ES-I3 (cell line): ENCODE measurements at regions not wholly inside any gene's neighbourhood (a gene's known extent, or its start where the extent isn't known, plus 50 kb on each side); places are given as distances from the start of the nearest gene placed in this dataset.

ENCODE experiments used
- H3K36me3 ChIP-seq: 2 replicates; pipeline ENCODE4 v1.6.1; 2013; ENCODE audit warnings: mild to moderate bottlenecking, low read length, control low read depth, moderate library complexity; ENCODE audit not compliant: insufficient read depth
- H3K4me1 ChIP-seq: 2 replicates; pipeline ENCODE4 v1.6.1; 2013; ENCODE audit warnings: mild to moderate bottlenecking, control low read depth, low read length; ENCODE audit not compliant: insufficient read depth
- H3K9ac ChIP-seq: 2 replicates; pipeline ENCODE4 v1.6.1; 2013; ENCODE audit warnings: low read depth, mild to moderate bottlenecking, low read length, moderate library complexity
- H3K9me3 ChIP-seq: 2 replicates; pipeline ENCODE4 v1.6.1; 2013; ENCODE audit warnings: mild to moderate bottlenecking, low read length, moderate library complexity; ENCODE audit not compliant: control insufficient read depth, insufficient read depth

GRCh38 chr13:111502957-111503356 lies 182.5 kb downstream of the TEX29 start:
- H3K36me3 ChIP-seq = no peaks in the 10 kb centered on the region
- peaks cover 4% of the 10 kb centered on the region for H3K9me3 ChIP-seq
- H3K4me1 ChIP-seq = no peaks in the 10 kb centered on the region
- no peak overlapping the region for H3K9ac ChIP-seq

DNA sequence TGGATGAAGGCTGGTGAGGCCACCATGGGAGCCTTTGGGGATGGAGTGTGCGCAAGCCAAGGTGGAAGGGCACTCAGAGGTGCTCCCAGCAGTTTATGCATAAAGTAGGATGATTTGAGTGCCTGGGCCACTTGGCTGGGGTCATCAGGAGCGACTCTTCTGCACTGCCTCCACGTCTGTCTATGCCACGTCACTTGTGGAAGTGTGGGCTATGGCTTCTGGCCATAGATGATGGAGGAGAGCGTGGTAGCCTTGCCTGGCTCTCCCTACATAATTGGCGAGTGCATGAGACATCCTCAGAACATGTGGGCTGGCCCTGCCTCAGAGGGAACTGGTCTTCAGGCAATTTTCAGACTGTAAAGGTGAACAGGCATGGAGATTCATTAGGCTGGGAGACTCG lies 182.9 kb downstream of the TEX29 start:
- H3K9ac ChIP-seq = no peak overlapping the region
- no peaks in the 10 kb centered on the region for H3K36me3 ChIP-seq
- no peaks in the 10 kb centered on the region for H3K4me1 ChIP-seq
- peaks cover 4% of the 10 kb centered on the region for H3K9me3 ChIP-seq

DNA sequence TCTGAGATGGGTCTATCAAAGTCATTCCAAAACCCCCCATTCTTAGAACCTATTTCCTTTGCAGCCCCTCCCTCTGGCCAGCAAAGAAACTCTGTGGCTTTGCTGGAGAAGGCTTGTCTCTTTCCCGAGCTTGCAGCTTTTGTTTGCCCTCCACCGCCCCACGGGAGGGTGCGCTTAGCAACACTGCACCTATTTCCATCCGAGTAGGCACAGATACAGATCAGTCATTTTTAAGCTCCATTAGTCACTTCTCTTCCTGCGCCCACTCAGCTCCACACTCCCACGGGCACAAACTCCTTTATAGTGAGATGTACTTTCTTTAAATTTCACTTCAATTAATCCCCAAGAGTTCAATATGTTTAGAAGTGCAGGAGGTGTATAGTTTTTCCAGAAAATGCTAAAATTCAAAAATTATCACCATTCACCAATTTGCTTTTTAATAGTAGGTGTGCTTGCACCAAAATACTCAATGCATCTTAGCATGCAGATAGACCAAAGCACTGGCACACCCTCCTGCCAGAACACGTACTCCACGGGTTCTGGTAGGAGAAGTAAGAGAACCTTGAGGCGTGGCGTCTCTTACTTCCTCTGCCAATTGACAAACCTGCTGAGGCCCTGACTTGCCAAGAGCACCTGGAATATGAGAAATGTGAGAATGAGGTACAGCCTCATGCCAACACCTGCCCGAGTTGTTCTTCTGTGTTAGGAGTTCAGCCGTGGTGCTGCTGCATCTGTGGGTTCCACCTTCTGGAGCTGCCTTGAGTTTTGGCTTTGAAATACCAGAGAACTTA lies 183.7 kb downstream of the TEX29 start:
- Histone ChIP-seq H3K4me1 (no peaks in the 10 kb centered on the region), H3K9me3 (peaks cover 4% of the 10 kb centered on the region), H3K9ac (no peak overlapping the region), H3K36me3 (no peaks in the 10 kb centered on the region)

DNA sequence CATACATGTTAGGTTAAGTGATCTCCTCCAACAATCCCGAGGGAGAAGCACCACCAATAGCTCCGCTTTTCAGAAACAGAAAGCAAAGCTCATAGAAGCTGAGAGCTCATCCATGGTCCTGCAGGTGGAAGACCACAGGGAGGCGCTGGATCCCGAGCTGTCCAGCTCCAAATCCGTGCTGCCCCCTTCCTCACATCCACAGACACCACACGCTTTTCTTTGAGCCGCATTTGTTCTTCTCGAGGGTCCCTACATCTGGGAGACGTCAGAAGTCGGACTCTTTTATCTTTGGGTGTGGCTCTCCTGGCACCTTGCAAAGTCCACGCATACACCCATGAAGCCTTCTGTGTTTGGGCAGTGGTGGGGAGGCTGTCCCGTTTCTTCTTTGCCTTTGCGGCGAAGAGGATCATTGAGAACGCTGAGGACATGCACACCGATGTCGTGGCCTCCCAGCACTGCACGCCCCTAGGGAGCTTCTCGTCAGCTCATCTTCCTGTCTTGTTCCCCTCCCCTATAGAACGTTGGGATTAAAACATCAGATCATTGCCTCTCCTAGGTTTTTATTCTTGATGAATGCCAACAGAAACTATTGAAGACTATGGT lies 184.8 kb downstream of the TEX29 start:
- Histone ChIP-seq H3K4me1 (0 out of 2 replicates have a peak, but pooled peaks cover 3% of the 10 kb centered on the region), H3K9ac (no peak overlapping the region), H3K9me3 (peaks cover 4% of the 10 kb centered on the region), H3K36me3 (no peaks in the 10 kb centered on the region)

DNA sequence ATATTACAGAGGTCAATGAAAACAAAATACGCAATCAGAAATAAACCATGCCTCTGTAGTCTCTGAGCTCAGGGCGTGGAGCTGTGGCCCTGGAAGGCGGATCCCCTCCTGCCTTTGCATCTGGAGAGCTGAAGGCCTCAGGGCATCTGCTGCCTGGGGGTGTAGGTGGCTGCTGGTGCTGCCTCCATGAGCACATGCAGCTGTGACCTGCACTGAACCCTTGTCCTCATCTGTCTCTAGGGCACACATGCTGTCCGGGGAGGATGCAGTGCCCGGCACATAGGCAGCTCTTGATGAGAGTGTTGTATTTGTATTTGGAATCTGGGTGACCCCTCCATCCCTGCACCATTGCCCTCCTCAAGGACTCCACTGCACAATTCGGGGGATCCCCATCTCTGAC lies 185.7 kb downstream of the TEX29 start:
- H3K4me1 ChIP-seq = 0 out of 2 replicates have a peak, but pooled peaks cover 3% of the 10 kb centered on the region
- peaks cover 4% of the 10 kb centered on the region for H3K9me3 ChIP-seq
- H3K36me3 ChIP-seq = no peaks in the 10 kb centered on the region

DNA sequence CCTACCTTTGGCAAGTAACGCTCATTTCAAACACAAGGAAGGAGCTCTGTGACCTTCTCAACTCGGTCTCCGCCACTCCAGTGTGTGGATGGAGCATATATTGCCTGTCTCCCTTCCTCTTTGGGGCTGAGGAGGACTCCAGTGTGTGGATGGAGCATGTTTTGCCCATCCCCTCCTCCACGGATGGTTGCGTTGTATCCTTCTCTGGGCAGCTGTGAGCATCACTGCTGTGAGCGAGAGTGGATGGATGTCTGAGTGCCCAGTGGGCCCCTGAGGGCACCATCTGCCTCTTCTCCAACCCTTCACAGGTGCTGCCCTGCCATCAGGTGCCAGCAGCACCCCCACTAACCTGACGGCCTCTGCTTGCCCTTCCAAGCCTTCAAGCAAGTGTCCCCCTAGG lies 186.2 kb downstream of the TEX29 start:
- Histone ChIP-seq H3K4me1 (0 out of 2 replicates have a peak, but pooled peaks cover 3% of the 10 kb centered on the region), H3K9ac (no peak overlapping the region), H3K9me3 (peaks cover 4% of the 10 kb centered on the region), H3K36me3 (no peaks in the 10 kb centered on the region)

More for the DNA sequence above, 185.7 kb downstream of the TEX29 start:
- no peak overlapping the region for H3K9ac ChIP-seq

- Histone ChIP-seq H3K36me3 (no peaks in the 10 kb centered on the region), H3K9ac (no peak overlapping the region), H3K4me1 (0 out of 2 replicates have a peak, but pooled peaks cover 3% of the 10 kb centered on the region), H3K9me3 (no peaks in the 10 kb centered on the region)
Measured at GRCh38 chr13:111508164-111508870, 187.9 kb downstream of the TEX29 start.

GRCh38 chr13:111508902-111509509 lies 188.6 kb downstream of the TEX29 start:
- H3K9ac ChIP-seq = no peak overlapping the region
- H3K4me1 ChIP-seq = 0 out of 2 replicates have a peak, but pooled peaks cover 3% of the 10 kb centered on the region
- no peaks in the 10 kb centered on the region for H3K9me3 ChIP-seq
- no peaks in the 10 kb centered on the region for H3K36me3 ChIP-seq

DNA sequence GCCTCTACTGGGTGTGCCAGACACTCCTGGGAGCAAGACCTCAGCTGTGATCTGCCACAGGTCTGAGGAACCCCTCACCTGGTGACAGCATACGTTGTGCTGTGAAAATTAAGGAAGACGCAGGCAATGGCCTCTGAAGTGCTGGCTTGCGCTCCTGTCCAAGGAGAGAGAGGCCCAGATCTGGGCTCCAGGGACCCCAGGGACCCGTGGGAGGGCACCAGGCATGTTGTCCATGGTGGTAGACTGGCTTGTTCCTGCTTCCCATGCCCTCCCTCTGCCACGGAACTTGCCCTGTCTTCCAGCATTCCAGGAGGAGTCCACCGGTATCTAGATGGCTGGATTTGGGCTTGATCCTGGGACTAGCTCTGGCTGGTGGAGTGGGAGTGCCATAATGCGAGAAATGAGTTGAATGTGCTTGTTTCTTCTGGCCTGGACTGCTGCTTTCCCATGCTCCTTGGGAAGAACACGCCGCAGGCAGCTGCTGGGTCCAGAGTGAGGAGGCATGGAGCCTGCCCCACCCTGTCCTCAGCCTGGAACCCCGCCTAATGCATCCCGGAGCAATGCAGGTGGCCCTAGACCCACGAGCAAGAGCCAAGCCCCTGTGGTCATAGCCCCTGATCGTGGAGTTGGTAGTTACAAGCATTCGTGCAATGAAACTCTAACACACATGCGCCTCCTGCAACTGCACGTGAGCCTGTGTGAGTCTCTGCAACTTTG lies 190.2 kb downstream of the TEX29 start:
- Histone ChIP-seq H3K4me1 (0 out of 2 replicates have a peak, but pooled peaks cover 3% of the 10 kb centered on the region), H3K9me3 (no peaks in the 10 kb centered on the region), H3K9ac (no peak overlapping the region), H3K36me3 (no peaks in the 10 kb centered on the region)

DNA sequence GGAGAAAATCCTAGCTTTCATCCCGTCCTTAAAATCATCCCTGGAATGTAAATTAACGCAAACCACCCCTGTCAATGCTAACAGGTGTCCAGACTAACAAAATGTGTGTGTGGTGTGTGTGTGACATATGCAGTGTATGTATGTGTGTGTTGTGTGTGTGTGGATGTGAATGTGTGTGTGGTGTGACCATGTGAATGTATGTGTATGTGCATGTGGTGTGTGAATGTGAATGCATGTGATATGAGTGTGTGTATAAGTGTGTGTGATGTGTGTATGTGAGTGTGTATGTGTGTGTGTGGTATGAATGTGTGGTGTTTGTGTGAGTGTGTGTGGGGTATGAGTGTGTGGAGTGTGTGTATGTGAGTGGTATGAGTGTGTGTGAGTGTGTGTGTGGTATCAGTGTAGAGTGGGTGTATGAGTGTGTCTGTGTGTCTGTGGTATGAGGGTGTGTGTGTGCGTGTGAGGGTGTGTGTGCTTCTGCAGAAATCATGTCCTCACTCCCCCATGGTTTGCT lies 190.8 kb downstream of the TEX29 start:
- Histone ChIP-seq H3K36me3 (no peaks in the 10 kb centered on the region), H3K9me3 (no peaks in the 10 kb centered on the region), H3K9ac (no peak overlapping the region), H3K4me1 (0 out of 2 replicates have a peak, but pooled peaks cover 3% of the 10 kb centered on the region)

DNA sequence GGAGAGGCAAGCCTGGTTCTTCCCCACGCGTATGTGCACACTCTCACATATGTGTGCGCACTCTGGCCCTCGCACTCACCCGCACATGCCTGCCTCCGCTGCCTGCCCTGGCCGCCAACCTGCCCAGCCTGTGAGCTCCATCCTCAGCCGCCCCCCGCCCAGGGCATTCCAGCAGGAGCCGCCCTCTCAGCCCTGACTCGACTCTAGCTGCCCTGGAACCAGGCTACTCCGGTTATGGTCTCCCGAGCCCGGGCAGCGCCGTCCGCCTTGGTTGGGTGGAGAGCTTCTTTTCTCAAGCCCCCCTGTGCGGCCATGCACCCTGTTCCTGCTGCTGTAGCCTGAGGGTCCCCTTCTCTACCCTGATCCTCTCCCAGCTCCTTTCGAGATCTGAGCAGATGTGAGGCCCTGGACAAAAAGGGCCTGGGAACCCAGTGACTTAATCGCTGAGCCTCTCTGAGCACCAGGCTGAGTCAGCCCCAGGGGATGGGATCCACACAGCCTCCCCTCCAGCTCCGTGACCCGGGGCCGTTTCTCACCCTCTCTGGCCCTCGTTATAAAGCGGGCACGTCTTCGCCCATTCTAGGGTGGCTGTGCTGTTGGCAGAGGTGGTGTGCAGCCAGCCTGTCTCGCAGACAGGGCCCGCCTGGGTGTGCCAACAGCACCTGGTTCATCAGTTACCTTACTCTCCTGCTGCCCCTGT lies 191.5 kb downstream of the TEX29 start:
- Histone ChIP-seq H3K9ac (no peak overlapping the region), H3K9me3 (no peaks in the 10 kb centered on the region), H3K4me1 (0 out of 2 replicates have a peak, but pooled peaks cover 3% of the 10 kb centered on the region), H3K36me3 (no peaks in the 10 kb centered on the region)

GRCh38 chr13:111512707-111513106 lies 192.3 kb downstream of the TEX29 start:
- H3K9me3 ChIP-seq = no peaks in the 10 kb centered on the region
- no peak overlapping the region for H3K9ac ChIP-seq
- no peaks in the 10 kb centered on the region for H3K36me3 ChIP-seq
- H3K4me1 ChIP-seq = 0 out of 2 replicates have a peak, but pooled peaks cover 3% of the 10 kb centered on the region
